HG02852 (cell line): ENCODE measurements at regions not wholly inside any gene's neighbourhood (a gene's known extent, or its start where the extent isn't known, plus 50 kb on each side); places are given as distances from the start of the nearest gene placed in this dataset.
"Not testable (repeated sequence)": the region's sequence is repeated elsewhere in the genome, so short reads cannot be mapped to it uniquely, and the experiment has no call there.

Experiments
- ATAC-seq: cut with Tn5 transposase; IDR thresholded peaks from one replicate; pipeline ENCODE4 v1.9.1; 2021; ENCODE audit warnings: mild to moderate bottlenecking, moderate library complexity; ENCODE audit not compliant: unreplicated experiment

- no peak for ATAC-seq
Observed at GRCh38 chr1:194028002-194028401, 841.6 kb upstream of the B3GALT2 start.

DNA sequence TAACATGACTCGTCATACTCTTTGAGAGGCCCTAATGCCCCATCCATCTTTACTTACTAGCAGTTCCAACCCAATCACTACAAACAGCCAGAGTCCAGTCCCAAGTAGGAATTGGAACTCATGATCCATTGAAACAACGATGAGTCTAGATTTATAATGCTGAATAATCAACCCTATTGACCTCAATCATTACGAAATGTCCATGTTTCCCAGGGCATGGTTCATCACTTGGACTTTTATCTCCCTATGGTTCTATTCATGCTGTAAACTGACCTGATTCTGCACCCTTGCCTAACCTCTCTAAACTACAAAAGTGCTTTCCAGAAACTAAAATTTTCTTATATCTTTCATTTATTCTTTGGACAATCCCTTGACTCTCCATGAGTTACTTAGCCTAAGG lies 840.0 kb upstream of the B3GALT2 start:
- ATAC-seq: no peak

GRCh38 chr1:194024659-194025058 lies 838.2 kb upstream of the B3GALT2 start:
- ATAC-seq: no peak

DNA sequence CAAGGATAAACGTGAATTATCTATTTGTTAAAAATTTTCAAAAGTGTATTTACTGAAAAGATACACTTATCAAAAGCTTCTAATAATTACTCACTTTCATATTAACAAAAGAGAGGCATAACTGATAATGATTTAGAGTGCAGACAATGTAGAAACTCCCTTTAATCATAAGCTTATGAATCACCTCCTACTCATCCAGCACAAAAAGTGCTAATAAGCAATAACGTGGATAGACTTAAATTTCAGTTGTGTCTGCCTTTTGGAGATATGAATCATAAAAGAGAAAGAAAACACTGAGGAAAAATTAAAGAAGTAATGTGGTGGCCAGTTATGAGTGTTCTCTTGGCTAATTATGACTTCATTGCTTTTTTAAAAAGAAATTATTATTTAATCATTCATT lies 827.6 kb upstream of the B3GALT2 start:
- ATAC-seq: no peak

DNA sequence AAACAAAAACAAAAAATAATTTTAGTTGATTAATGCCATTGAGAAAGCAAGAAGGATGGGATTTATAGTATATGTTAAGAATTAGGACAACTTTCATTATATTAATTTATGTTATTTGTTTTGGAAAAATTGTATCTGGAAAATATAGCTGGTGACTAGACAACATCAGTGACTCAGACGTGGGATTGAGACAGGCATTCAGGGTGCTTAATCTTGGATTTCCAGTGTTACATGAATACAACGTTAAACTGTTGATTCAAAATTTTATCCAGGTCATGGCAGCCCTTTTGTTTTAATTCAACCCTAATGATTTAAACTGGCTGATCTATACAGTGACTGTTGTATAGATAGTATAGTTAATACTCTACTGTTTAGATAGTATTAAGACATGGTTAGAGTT lies 827.1 kb upstream of the B3GALT2 start:
- ATAC-seq: no peak

DNA sequence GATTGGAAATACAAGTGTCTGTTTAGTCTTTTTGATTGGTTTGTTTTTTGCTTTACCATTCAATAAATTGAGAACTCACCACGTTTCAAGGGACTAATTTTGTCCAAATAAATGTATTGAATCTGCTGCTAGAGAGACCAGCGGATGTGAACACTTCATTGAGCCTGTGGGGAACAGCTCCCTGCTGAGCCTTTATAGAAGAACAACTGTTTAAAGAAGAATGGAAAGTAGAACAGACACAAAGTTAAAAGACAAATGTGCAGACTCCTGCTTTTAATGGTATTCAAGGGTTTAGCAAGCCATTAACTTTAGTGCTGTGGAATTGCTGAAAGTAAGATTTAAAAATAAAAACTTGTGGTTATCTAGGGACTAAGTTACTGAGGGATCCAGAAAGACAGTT lies 817.7 kb upstream of the B3GALT2 start:
- ATAC-seq: no peak

- not testable (repeated sequence) for ATAC-seq
Observed at GRCh38 chr1:194001726-194002350, 815.4 kb upstream of the B3GALT2 start.

- no peak for ATAC-seq
Observed at GRCh38 chr1:193988885-193989284, 802.5 kb upstream of the B3GALT2 start.

- no peak for ATAC-seq
Observed at GRCh38 chr1:193979219-193979618, 792.8 kb upstream of the B3GALT2 start.

DNA sequence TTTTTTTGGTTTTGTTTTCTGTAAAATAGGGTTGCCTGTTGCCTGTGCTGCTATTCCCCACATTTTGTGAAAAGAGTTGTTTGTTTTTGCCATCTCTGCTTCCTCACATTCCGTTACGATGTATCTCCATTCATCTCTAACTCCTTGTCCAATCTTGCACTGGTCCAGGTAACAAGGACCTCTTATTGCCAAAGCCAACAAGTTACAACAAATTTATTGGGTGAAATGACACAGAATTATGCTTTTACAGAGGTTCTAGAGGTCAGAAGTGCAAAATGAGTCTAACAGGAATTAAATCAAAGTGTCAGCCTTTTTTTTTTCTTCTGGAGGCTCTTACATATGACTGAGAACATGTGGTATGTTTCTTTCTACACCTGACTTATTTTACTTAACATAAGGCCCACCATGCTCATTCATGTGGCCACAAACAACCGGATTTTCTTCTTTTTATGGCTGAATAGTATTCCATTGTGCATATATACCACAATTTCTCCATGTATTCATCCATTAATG lies 787.9 kb upstream of the B3GALT2 start:
- no peak for ATAC-seq

DNA sequence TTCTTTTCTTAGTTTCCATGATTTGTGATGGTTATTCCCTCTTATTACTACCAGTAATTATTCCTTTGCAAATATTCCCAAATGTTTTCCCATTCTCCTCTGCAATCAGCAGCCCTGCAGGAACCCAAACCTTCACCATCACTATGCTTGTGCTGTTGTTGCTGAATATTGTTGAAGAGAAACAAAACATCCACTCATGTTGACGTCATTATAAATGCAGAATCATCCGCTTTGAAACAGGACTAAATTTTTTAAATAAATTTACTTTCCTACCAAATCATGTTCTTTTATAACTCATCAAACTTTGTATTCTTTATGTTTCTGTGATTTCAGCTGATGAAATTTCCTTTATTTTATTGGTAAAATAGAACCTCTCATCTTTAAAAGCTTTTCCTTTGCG lies 787.0 kb upstream of the B3GALT2 start:
- no peak for ATAC-seq

- no peak for ATAC-seq
Observed at GRCh38 chr1:193971595-193971994, 785.2 kb upstream of the B3GALT2 start.

GRCh38 chr1:193960499-193960898 lies 774.1 kb upstream of the B3GALT2 start:
- no peak for ATAC-seq

GRCh38 chr1:193960040-193960439 lies 773.6 kb upstream of the B3GALT2 start:
- ATAC-seq: no peak

DNA sequence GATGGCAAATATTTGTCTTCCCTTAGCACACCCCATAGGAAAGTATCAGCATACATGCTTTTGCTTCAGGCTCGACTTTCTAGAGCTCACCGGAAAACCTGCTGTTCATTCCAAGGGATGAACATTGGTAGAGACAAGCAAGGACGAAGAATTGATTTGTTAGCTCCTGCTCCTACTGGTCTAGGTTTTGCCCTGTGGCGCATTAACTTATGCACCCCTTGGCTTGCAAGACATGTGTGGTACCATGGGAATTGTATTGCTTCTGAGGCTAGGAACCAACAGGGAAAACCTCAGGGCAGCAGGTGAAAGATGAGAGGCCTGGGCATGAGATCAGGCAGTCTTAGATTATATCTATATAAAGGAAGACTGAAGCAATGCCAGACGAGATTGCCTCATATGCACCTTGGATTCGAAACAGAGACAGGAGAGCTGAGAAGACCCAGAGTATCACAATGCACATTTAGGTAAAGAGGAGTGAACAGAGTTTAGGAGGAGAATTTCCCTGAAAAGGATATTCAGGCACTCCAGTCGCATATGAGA lies 771.2 kb upstream of the B3GALT2 start:
- ATAC-seq: no peak

DNA sequence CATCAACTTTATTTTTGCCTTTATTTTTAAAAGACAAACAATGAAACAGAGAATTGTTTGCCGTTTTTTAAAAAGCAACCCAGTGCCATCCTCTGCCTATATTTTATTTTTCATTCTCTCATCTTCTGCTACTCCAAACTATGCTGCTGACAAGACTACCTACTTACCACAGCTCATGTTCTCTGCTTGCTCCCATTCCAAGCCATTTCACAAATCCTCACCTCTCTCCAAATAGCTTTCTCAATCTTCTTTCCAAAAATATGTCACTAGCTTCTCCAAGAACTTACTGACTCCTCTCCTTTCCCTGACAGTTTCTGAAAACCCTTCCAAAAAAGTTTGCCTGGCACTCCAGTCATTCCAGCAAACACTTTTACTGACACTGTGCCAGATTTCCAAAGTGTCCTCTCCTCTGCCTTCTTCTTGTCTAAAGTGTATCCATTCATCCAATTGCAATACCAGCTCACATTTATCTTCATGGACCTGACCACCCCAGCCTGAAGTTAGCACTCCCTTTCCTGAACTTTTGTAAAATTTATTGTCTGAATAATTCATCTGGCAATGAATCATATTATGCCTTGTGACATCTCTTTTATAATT lies 766.5 kb upstream of the B3GALT2 start:
- ATAC-seq: no peak

DNA sequence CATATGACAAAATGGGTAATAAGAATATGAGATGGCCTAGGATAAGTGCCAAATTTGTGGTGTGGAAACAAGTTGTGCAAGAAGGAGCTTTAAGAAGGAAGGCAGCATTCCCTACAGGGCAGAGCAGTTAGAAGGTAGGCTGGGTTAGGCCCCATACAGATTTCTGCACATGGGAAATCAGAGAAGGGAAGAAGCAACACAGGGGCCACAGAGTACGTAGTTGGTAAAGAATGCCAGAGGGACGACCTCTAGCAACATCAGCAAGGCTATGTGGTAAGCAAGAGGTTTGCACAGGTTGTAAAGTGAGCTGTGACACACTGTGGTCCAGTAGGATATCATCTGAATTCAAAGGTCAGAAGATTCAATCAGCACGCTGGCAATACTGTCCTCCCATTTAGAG lies 765.6 kb upstream of the B3GALT2 start:
- no peak for ATAC-seq

- no peak for ATAC-seq
Observed at GRCh38 chr1:193944454-193944853, 758.0 kb upstream of the B3GALT2 start.

DNA sequence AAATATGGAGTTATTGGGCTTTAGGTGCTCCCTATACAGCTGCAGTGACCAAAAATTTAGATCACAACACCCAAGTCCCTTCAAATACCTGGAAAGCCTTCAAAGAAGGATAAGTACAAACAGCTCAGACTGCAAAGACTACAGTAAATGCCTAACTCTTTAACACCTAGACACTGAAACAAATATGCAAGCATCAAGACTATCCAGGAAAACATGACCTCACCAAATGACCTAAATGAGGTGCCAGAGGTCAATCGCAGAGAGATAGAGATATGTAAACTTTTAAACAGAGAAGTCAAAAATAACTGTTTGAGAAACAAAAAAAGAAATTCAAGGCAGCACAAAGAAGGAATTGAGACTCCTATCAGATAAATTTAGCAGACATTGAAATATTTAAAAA lies 753.8 kb upstream of the B3GALT2 start:
- ATAC-seq: no peak

- ATAC-seq: no peak
Observed at GRCh38 chr1:193939585-193939984, 753.2 kb upstream of the B3GALT2 start.

GRCh38 chr1:193937308-193937707 lies 750.9 kb upstream of the B3GALT2 start:
- ATAC-seq: no peak

GRCh38 chr1:193932979-193933378 lies 746.6 kb upstream of the B3GALT2 start:
- ATAC-seq: no peak

- no peak for ATAC-seq
Observed at GRCh38 chr1:193931356-193931755, 744.9 kb upstream of the B3GALT2 start.
